Smooth muscle cell (in vitro differentiated cells): ENCODE measurements at regions not wholly inside any gene's neighbourhood (a gene's known extent, or its start where the extent isn't known, plus 50 kb on each side); places are given as distances from the start of the nearest gene placed in this dataset.

ENCODE experiments used
- DNase-seq: peaks from one replicate; lab custom pipeline; 2025; ENCODE audit not compliant: unreplicated experiment; lab: John Stamatoyannopoulos, UW
- H2AFZ ChIP-seq: fragments of 200-600 bp; sonication (generic); 2 replicates; pipeline ENCODE4 v1.6.0; 2016; ENCODE audit warnings: antibody characterized with exemption, low read depth, mild to moderate bottlenecking
- H3F3A ChIP-seq: fragments of 200-600 bp; sonication (generic); 2 replicates; pipeline ENCODE4 v1.6.0; 2017; ENCODE audit warnings: antibody characterized with exemption, low read depth
- H3K27ac ChIP-seq: fragments of 200-600 bp; sonication (generic); 2 replicates; pipeline ENCODE4 v1.5.1; 2016; ENCODE audit warnings: low read depth, mild to moderate bottlenecking
- H3K27me3 ChIP-seq: fragments of 200-600 bp; sonication (generic); 2 replicates; pipeline ENCODE4 v1.6.1; 2016; ENCODE audit warnings: low read depth, mild to moderate bottlenecking
- H3K36me3 ChIP-seq: fragments of 200-600 bp; sonication (generic); 2 replicates; pipeline ENCODE4 v1.5.1; 2016; ENCODE audit warnings: low read depth
- H3K4me1 ChIP-seq: fragments of 200-600 bp; sonication (generic); 2 replicates; pipeline ENCODE4 v1.5.1; 2016; ENCODE audit warnings: low read depth
- H3K4me2 ChIP-seq: fragments of 200-600 bp; sonication (generic); 2 replicates; pipeline ENCODE4 v1.6.0; 2016; ENCODE audit warnings: mild to moderate bottlenecking
- H3K4me3 ChIP-seq: fragments of 200-600 bp; sonication (generic); 2 replicates; pipeline ENCODE4 v1.5.1; 2016; ENCODE audit warnings: mild to moderate bottlenecking
- H3K79me2 ChIP-seq: fragments of 200-600 bp; sonication (generic); 2 replicates; pipeline ENCODE4 v1.6.0; 2016; ENCODE audit warnings: low read depth, mild to moderate bottlenecking
- H3K9ac ChIP-seq: fragments of 200-600 bp; sonication (generic); 2 replicates; pipeline ENCODE4 v1.6.0; 2016; ENCODE audit warnings: low read depth
- H3K9me3 ChIP-seq: fragments of 200-600 bp; sonication (generic); replicated peaks from 2 replicates; pipeline ENCODE4 v1.5.1; 2016; ENCODE audit warnings: low read depth
- H4K20me1 ChIP-seq: fragments of 200-600 bp; sonication (generic); 2 replicates; pipeline ENCODE4 v1.6.0; 2016; ENCODE audit warnings: low read depth
- WGBS: methylation state at CpG from one replicate; pipeline ENCODE4 v1.1.7; 2016; ENCODE audit warnings: low lambda C conversion rate; 5-methylcytosine and 5-hydroxymethylcytosine counted together
- TF ChIP-seq, protein P1 (sequence below): fragments of 200-600 bp; sonication (generic); IDR thresholded peaks from 2 replicates; pipeline ENCODE4 v1.5.1; 2017; ENCODE audit warnings: borderline replicate concordance, mild to moderate bottlenecking, antibody characterized with exemption; ENCODE audit not compliant: insufficient read depth, poor library complexity, severe bottlenecking

DNA sequence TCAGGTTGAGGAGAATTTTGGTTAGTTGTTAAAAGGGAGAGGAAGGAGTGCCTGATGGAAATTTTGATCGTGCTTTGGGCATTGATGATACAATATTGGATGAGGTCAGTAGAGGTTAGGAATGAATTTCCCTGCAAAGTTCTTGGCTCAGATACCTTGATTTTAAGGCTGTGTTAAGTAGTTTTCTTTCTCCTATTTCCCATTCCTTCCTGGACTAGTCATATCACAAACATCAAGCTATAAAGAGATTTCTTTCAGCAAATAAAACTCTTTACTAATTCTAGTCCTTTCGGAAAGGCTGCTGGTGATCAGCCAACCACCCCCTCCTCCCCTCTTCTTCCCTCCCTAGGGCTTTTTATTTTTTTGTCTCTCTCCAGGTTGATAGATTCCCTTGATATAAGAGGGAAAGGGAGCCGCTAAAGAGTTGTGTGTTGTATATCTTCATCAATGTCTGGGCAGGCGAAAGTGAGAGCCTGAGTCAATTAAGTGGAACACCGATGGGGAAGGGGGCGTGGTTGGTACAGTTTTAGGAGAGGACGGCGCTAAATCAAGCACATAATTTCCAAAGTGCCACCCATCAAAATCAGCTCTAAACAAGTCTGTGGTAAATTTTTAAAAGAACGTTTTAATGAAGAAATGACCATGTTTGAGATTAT lies 100.1 kb upstream of the PLXNA2 start:
- Histone ChIP-seq H3F3A (no peaks in the 10 kb centered on the region), H3K9me3 (no peaks in the 10 kb centered on the region), H3K4me2 (no peak overlapping the region), H3K27me3 (no peaks in the 10 kb centered on the region), H3K79me2 (no peaks in the 10 kb centered on the region), H3K9ac (no peak overlapping the region), H3K27ac (no peak overlapping the region), H2AFZ (no peak overlapping the region), H3K4me3 (no peak overlapping the region), H3K36me3 (no peaks in the 10 kb centered on the region), H4K20me1 (no peaks in the 10 kb centered on the region), H3K4me1 (peaks cover 4% of the 10 kb centered on the region)
- 90% methylated on average over 9 of the region's 9 CpGs for WGBS
- DNase-seq: no peak
- TF ChIP-seq, protein P1, sequence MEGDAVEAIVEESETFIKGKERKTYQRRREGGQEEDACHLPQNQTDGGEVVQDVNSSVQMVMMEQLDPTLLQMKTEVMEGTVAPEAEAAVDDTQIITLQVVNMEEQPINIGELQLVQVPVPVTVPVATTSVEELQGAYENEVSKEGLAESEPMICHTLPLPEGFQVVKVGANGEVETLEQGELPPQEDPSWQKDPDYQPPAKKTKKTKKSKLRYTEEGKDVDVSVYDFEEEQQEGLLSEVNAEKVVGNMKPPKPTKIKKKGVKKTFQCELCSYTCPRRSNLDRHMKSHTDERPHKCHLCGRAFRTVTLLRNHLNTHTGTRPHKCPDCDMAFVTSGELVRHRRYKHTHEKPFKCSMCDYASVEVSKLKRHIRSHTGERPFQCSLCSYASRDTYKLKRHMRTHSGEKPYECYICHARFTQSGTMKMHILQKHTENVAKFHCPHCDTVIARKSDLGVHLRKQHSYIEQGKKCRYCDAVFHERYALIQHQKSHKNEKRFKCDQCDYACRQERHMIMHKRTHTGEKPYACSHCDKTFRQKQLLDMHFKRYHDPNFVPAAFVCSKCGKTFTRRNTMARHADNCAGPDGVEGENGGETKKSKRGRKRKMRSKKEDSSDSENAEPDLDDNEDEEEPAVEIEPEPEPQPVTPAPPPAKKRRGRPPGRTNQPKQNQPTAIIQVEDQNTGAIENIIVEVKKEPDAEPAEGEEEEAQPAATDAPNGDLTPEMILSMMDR: no peak

DNA sequence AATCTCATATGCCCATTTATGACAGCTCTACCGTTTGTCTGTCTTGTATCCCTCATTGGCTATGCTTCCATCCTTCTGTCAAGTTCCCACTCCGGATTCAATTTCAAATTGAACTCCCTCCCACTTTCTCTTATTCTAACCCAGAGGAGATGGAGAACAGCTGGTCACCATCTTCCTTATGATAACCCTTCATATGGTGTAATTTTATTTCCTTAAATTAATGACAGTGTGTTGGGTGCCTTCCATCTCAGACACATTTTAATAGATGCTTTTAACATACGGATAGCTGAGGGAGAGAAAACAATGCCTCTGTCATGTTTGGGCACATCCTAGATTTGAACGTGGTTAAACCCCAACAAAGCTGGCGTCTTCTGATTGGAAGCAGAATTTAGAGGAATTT lies 103.0 kb upstream of the PLXNA2 start:
- H3K4me1 ChIP-seq: peaks cover 8% of the 10 kb centered on the region
- no peaks in the 10 kb centered on the region for H3K79me2 ChIP-seq
- H3K36me3 ChIP-seq: no peaks in the 10 kb centered on the region
- TF ChIP-seq, protein P1: no peak
- DNase-seq: no peak
- H3K27ac ChIP-seq: no peak overlapping the region
- no peak overlapping the region for H2AFZ ChIP-seq
- whole genome bisulfite sequencing: 84% methylated on average over 5 of the region's 5 CpGs
- no peaks in the 10 kb centered on the region for H3F3A ChIP-seq
- H3K9ac ChIP-seq: no peak overlapping the region
- H3K27me3 ChIP-seq: no peaks in the 10 kb centered on the region
- no peak overlapping the region for H3K4me3 ChIP-seq
- H4K20me1 ChIP-seq: no peaks in the 10 kb centered on the region
- H3K4me2 ChIP-seq: no peak overlapping the region
- no peaks in the 10 kb centered on the region for H3K9me3 ChIP-seq

DNA sequence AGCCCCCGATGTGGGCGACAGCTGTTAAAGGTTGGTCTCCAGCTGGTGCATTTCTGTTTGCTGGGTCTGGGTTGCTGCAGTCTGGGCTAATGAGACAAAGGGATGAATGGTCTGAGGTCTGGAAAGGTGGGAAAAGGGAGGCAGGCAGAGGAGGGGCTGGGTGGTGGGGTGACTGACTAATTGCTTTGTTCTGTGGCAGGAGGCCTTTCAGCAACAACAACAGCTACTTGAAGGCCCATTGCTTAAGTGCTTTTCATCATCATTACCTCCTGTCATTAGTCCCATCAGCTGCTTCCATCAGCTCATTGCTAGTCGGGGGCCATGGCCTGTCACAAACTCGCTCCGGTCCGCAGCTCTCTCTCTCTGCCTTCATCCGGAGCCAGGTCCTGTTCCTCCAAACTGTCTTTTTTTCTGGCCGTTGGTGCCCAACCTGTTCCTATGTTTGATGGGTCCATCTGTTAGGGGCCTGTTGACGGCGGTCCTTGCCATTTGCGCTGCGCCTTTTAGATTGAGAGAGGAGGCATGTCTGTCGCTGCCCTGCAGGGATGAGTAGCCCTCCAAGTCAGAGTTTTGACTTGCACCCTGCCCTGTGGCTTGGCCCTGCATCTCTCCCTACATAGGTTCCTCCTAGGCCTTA lies 105.6 kb upstream of the PLXNA2 start:
- Histone ChIP-seq H3K9ac (no peak overlapping the region), H3K27ac (no peak overlapping the region), H3K4me2 (no peak overlapping the region), H3K4me3 (no peak overlapping the region), H2AFZ (no peak overlapping the region), H3K36me3 (no peaks in the 10 kb centered on the region), H3F3A (no peaks in the 10 kb centered on the region), H3K27me3 (no peaks in the 10 kb centered on the region), H3K4me1 (peaks cover 8% of the 10 kb centered on the region), H3K9me3 (no peaks in the 10 kb centered on the region), H4K20me1 (no peaks in the 10 kb centered on the region), H3K79me2 (no peaks in the 10 kb centered on the region)
- WGBS: 73% methylated on average over 13 of the region's 13 CpGs
- TF ChIP-seq, protein P1: no peak
- DNase-seq: no peak

DNA sequence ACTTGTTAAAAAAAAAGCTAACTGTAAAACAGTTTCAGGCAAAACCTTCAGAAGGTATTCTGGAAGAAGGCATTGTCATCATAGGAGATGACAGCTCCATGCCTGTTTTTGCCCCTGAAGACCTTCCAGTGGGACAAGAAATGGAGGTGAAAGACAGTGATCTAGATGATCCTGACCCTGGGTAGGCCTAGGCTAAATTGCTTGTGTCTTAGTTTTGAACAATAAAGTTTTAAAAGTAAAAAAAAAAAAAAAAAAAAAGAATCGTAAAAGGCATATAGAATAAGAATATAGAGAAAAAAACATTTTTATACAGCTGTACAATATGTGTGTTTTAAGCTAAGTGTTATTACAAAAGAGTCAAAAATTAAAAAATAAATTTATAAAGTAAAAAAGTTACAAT lies 106.6 kb upstream of the PLXNA2 start:
- Histone ChIP-seq H3K27me3 (no peaks in the 10 kb centered on the region), H2AFZ (no peak overlapping the region), H3K27ac (no peak overlapping the region), H3K36me3 (no peaks in the 10 kb centered on the region), H3K9me3 (no peaks in the 10 kb centered on the region), H3F3A (no peaks in the 10 kb centered on the region), H3K9ac (no peak overlapping the region), H3K4me2 (no peak overlapping the region), H3K79me2 (no peaks in the 10 kb centered on the region), H3K4me3 (no peak overlapping the region), H3K4me1 (peaks cover 16% of the 10 kb centered on the region), H4K20me1 (no peaks in the 10 kb centered on the region)
- TF ChIP-seq, protein P1: no peak
- DNase-seq: no peak
- WGBS: 94% methylated on average over 1 of the region's 1 CpG
